ENCODE measurements at regions not wholly inside any gene's neighbourhood (a gene's known extent, or its start where the extent isn't known, plus 50 kb on each side); places are given as distances from the start of the nearest gene placed in this dataset.

DNA sequence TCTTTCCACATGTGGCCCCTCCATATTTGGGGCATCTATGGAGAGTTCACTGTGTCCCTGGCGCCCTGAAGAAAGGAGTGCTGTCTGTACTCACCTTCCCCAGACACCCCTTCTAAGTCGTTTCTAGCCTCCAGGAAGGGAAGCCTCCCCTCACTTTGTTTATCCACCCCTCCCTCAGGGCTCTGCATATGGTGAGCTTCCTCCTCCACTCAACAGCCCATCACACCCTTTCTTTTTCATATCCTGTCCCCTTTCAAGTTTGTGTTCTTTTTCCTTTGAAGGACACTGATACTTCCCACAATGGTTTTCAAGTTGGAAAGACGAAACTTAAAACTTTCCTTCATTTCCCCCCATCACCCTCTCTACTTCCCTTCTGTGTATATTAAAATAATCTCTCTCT is 291.4 kb upstream of the POU3F3 start:
- H3K4me3 ChIP-seq (ENCODE audit: low read depth, low read length) = no peak overlapping the region
- TF ChIP-seq CTCF (IDR thresholded peaks at IDR 0.05; ENCODE audit: borderline replicate concordance, insufficient read depth, low read depth, low read length) = no peak

- TF ChIP-seq CTCF (IDR thresholded peaks at IDR 0.05; ENCODE audit: borderline replicate concordance, insufficient read depth, low read depth, low read length) = no peak
- no peak overlapping the region for H3K4me3 ChIP-seq (ENCODE audit: low read depth, low read length)
These were observed 290.4 kb upstream of the POU3F3 start for GRCh38 chr2:104563398-104563996.

DNA sequence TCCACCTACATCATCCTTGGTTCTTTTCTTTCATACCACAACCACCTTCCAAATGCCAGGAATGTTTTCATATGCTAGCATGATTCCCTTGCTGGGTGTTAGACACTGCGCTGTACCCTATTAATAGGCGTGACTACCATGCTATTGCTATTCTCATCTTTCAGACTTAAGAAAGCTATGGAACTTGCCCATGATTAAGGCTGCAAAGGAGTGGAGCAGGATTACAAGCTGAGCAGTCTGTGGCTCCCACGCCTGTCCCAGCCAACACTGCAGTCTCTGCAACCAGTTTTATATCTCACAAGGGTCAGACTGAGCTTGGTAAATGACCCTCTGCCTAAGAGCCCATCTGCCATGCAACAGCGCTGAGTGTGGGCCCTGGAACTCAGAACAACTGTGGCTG is 285.7 kb upstream of the POU3F3 start:
- no peak for TF ChIP-seq CTCF (IDR thresholded peaks at IDR 0.05; ENCODE audit: borderline replicate concordance, insufficient read depth, low read depth, low read length)

DNA sequence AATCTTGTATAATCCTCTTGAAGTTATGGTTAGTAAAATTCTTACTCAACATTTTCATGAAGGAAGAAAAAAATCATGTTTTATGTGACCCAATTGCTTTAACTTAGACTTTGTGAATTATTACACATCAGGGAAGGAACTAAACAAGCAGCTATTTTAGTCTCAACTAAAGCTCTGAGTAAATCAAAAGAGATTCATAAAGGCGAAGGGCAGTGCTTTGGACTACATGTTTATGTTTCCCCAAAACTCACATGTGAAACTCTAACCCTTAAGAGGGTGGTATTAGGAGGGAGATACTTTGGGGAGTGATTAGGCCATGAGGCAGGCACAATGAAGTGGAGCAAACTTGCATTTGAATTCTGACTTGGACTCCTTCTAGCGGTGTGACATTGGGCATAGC is 283.7 kb upstream of the POU3F3 start:
- H3K4me3 ChIP-seq (ENCODE audit: low read depth, low read length) = no peak overlapping the region
- no peak for TF ChIP-seq CTCF (IDR thresholded peaks at IDR 0.05; ENCODE audit: borderline replicate concordance, insufficient read depth, low read depth, low read length)

More for the DNA sequence above, 285.7 kb upstream of the POU3F3 start:
- no peak overlapping the region for H3K4me3 ChIP-seq (ENCODE audit: low read depth, low read length)

- no peak for TF ChIP-seq CTCF (IDR thresholded peaks at IDR 0.05; ENCODE audit: borderline replicate concordance, insufficient read depth, low read depth, low read length)
- H3K4me3 ChIP-seq (ENCODE audit: low read depth, low read length) = no peak overlapping the region
These were observed 281.1 kb upstream of the POU3F3 start for GRCh38 chr2:104572834-104573233.

GRCh38 chr2:104574367-104574766 is 279.5 kb upstream of the POU3F3 start:
- no peak overlapping the region for H3K4me3 ChIP-seq (ENCODE audit: low read depth, low read length)
- TF ChIP-seq CTCF (IDR thresholded peaks at IDR 0.05; ENCODE audit: borderline replicate concordance, insufficient read depth, low read depth, low read length) = no peak

- H3K4me3 ChIP-seq (ENCODE audit: low read depth, low read length) = no peak overlapping the region
- TF ChIP-seq CTCF (IDR thresholded peaks at IDR 0.05; ENCODE audit: borderline replicate concordance, insufficient read depth, low read depth, low read length) = no peak
These were observed 276.8 kb upstream of the POU3F3 start for GRCh38 chr2:104577143-104577542.
